Thyroid gland (tissue), 4 donors: ENCODE measurements at regions not wholly inside any gene's neighbourhood (a gene's known extent, or its start where the extent isn't known, plus 50 kb on each side); places are given as distances from the start of the nearest gene placed in this dataset.

Experiments used
- POLR2A ChIP-seq, 2 donors: fragments of 450-650 bp; IDR thresholded peaks; one replicate each; pipeline ENCODE4 v1.6.1; 2017; ENCODE audit warnings: antibody characterized with exemption in 2 of 2, mild to moderate bottlenecking in 2 of 2, moderate library complexity in 1 of 2
- TF ChIP-seq, protein P1 (sequence below), 6 experiments: fragments of 200-600 bp in 3 of 6; fragments of 450-650 bp in 3 of 6; sonication (generic) in 3 of 6; IDR thresholded peaks; one replicate each; pipeline ENCODE4 v1.5.1; 2016 to 2019; ENCODE audit warnings: antibody characterized with exemption in 6 of 6, mild to moderate bottlenecking in 2 of 6, inconsistent platforms in 1 of 6, moderate library complexity in 1 of 6

GRCh38 chr6:12364621-12365020 is 74.5 kb downstream of the EDN1 start:
- TF ChIP-seq, protein P1, sequence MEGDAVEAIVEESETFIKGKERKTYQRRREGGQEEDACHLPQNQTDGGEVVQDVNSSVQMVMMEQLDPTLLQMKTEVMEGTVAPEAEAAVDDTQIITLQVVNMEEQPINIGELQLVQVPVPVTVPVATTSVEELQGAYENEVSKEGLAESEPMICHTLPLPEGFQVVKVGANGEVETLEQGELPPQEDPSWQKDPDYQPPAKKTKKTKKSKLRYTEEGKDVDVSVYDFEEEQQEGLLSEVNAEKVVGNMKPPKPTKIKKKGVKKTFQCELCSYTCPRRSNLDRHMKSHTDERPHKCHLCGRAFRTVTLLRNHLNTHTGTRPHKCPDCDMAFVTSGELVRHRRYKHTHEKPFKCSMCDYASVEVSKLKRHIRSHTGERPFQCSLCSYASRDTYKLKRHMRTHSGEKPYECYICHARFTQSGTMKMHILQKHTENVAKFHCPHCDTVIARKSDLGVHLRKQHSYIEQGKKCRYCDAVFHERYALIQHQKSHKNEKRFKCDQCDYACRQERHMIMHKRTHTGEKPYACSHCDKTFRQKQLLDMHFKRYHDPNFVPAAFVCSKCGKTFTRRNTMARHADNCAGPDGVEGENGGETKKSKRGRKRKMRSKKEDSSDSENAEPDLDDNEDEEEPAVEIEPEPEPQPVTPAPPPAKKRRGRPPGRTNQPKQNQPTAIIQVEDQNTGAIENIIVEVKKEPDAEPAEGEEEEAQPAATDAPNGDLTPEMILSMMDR (IDR thresholded peaks at IDR 0.05) = no peak
- no peak for TF ChIP-seq POLR2A (IDR thresholded peaks at IDR 0.05)
